ENCODE measurements at regions not wholly inside any gene's neighbourhood (a gene's known extent, or its start where the extent isn't known, plus 50 kb on each side); places are given as distances from the start of the nearest gene placed in this dataset.

DNA sequence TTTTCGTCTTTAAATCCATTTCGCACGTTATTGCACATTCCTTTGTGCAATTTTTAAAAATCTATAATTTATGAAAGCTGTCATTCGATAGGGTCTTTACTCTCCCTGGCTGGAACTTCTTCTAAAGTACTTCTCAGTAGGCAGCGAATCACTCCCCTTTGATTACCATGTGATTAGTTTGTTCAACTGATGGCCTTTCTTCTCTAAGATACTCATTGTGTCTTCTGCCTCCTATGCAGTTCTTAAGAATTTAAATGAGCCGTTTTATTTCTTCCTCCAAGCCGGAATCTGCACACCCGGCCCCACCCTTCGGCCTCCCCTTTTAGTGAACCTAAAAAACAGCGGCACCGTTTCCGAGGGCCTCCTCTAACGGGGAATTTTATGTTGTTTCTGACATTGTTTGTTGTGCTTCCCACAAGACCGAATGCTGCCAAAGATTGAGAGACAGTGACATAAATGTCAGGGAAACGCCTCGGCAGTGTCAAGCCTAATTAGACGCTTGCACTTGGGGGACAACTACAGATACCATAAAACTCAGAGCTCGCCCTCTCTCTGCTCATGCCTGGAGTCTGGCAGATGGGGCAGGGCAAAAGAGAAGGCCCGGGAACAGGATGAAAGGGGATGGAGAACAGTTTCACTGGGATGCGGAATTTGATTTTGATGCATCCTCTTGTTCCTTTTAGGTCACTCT, 255.3 kb downstream of the BCL11A start:
- Histone ChIP-seq H3K27ac (ENCODE audit: low read depth, low read length, poor library complexity, severe bottlenecking) (no peak overlapping the region), H3K9me3 (ENCODE audit: low read length) (no peaks in the 10 kb centered on the region), H3K79me2 (ENCODE audit: insufficient read depth, low read length) (no peaks in the 10 kb centered on the region), H2AFZ (ENCODE audit: low read length) (no peak overlapping the region), H4K20me1 (ENCODE audit: insufficient read depth, low read length) (no peaks in the 10 kb centered on the region), H3K9ac (ENCODE audit: low read length) (no peak overlapping the region), H3K4me2 (ENCODE audit: low read length) (no peak overlapping the region), H3F3A (ENCODE audit: insufficient read depth, low read length) (no peaks in the 10 kb centered on the region), H3K4me3 (ENCODE audit: low read depth, low read length, poor library complexity, severe bottlenecking) (no peak overlapping the region), H3K4me1 (ENCODE audit: insufficient read depth, low read length, severe bottlenecking) (no peaks in the 10 kb centered on the region), H3K9me2 (ENCODE audit: low read depth, low read length) (no peaks in the 10 kb centered on the region), H3K27me3 (ENCODE audit: insufficient read depth, low read length) (no peaks in the 10 kb centered on the region), H3K36me3 (ENCODE audit: insufficient read depth, low read length) (no peaks in the 10 kb centered on the region)
- TF ChIP-seq, protein P1, sequence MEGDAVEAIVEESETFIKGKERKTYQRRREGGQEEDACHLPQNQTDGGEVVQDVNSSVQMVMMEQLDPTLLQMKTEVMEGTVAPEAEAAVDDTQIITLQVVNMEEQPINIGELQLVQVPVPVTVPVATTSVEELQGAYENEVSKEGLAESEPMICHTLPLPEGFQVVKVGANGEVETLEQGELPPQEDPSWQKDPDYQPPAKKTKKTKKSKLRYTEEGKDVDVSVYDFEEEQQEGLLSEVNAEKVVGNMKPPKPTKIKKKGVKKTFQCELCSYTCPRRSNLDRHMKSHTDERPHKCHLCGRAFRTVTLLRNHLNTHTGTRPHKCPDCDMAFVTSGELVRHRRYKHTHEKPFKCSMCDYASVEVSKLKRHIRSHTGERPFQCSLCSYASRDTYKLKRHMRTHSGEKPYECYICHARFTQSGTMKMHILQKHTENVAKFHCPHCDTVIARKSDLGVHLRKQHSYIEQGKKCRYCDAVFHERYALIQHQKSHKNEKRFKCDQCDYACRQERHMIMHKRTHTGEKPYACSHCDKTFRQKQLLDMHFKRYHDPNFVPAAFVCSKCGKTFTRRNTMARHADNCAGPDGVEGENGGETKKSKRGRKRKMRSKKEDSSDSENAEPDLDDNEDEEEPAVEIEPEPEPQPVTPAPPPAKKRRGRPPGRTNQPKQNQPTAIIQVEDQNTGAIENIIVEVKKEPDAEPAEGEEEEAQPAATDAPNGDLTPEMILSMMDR (IDR thresholded peaks at IDR 0.05; ENCODE audit: low read length) = no peak
- no peak for TF ChIP-seq EZH2 (IDR thresholded peaks at IDR 0.05; ENCODE audit: borderline replicate concordance, low read length)

DNA sequence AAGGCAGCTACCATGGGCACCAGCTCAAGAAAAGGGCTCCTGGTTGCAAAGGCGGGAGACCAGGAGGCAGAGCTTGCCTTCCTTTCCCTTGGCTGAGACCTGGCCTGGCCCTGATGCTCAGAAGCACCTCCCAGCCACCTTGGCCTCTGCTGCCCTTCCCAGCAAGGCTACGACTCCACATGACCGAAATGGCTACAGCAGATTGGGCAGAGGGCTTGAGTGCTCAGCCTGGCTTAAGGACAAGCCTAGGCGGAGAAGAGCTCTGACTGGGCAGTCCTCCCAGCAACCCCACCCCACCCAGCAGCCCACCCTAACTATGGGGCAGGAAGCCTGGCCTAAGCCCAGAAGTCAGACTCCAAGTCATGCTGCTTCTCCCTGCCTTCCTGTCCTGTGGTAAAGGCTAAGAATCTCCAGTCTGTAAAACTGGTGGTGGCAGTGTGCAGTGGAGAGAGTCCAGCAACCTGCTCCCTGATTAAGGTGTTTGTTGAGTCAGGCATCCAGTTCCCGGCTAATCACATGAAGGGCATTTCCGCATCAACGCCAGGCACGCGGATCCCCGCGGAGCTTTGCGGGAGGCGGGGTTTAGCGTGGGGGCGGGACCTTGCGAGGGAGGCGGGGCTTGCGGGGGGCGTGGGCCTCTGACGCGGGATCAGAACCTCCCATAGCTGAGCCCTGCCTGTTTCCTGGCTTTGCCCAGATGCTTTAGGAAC, 256.0 kb downstream of the BCL11A start:
- no peaks in the 10 kb centered on the region for H3F3A ChIP-seq (ENCODE audit: insufficient read depth, low read length)
- no peaks in the 10 kb centered on the region for H4K20me1 ChIP-seq (ENCODE audit: insufficient read depth, low read length)
- no peaks in the 10 kb centered on the region for H3K79me2 ChIP-seq (ENCODE audit: insufficient read depth, low read length)
- H3K4me3 ChIP-seq (ENCODE audit: low read depth, low read length, poor library complexity, severe bottlenecking) = no peak overlapping the region
- H3K9ac ChIP-seq (ENCODE audit: low read length) = no peak overlapping the region
- no peak overlapping the region for H2AFZ ChIP-seq (ENCODE audit: low read length)
- no peaks in the 10 kb centered on the region for H3K27me3 ChIP-seq (ENCODE audit: insufficient read depth, low read length)
- no peaks in the 10 kb centered on the region for H3K36me3 ChIP-seq (ENCODE audit: insufficient read depth, low read length)
- no peaks in the 10 kb centered on the region for H3K9me2 ChIP-seq (ENCODE audit: low read depth, low read length)
- no peaks in the 10 kb centered on the region for H3K4me1 ChIP-seq (ENCODE audit: insufficient read depth, low read length, severe bottlenecking)
- no peak overlapping the region for H3K27ac ChIP-seq (ENCODE audit: low read depth, low read length, poor library complexity, severe bottlenecking)
- no peak for TF ChIP-seq EZH2 (IDR thresholded peaks at IDR 0.05; ENCODE audit: borderline replicate concordance, low read length)
- TF ChIP-seq, protein P1 (IDR thresholded peaks at IDR 0.05; ENCODE audit: low read length) = no peak
- H3K9me3 ChIP-seq (ENCODE audit: low read length) = no peaks in the 10 kb centered on the region
- no peak overlapping the region for H3K4me2 ChIP-seq (ENCODE audit: low read length)

DNA sequence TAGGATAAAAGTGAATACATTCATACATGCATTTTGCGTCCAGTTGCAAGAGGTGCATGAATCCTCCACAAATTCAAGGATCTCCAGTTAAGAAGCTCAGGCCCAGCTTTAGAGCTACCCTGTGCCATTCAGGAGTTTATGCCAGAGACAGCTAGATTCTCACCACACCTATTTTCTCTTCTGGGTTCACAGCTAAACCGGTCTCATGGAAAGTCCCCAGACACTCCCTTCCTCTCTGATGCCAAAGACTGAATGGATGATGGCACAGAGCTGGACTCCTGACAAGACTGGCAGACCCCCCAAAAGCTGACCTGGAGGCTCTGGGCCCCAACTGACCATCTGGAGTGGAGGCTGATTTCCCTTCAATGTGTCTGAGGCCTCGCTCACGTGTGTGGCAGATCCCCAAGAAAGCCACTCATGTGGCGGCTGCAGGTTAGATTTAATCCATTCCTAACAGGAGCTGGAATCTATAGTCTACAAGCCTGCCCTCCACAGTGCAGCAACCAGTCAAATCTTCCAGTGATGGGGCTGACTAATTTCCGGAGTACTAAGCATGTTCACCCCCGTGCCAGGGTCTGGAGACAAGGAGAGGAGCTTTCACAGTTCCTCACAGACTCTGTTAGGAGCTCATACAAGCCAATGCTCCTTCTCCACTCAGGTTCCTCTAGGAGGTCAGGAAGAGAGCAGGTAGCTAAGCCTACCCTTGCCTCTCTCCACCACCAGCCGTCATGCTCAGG, 257.1 kb downstream of the BCL11A start:
- TF ChIP-seq, protein P1 (IDR thresholded peaks at IDR 0.05; ENCODE audit: low read length) = no peak
- no peak for TF ChIP-seq EZH2 (IDR thresholded peaks at IDR 0.05; ENCODE audit: borderline replicate concordance, low read length)
- no peaks in the 10 kb centered on the region for H3F3A ChIP-seq (ENCODE audit: insufficient read depth, low read length)
- H3K79me2 ChIP-seq (ENCODE audit: insufficient read depth, low read length) = no peaks in the 10 kb centered on the region
- no peaks in the 10 kb centered on the region for H3K36me3 ChIP-seq (ENCODE audit: insufficient read depth, low read length)
- H2AFZ ChIP-seq (ENCODE audit: low read length) = no peak overlapping the region
- no peaks in the 10 kb centered on the region for H3K9me3 ChIP-seq (ENCODE audit: low read length)
- H3K4me2 ChIP-seq (ENCODE audit: low read length) = no peak overlapping the region
- H3K4me1 ChIP-seq (ENCODE audit: insufficient read depth, low read length, severe bottlenecking) = no peaks in the 10 kb centered on the region
- H3K9ac ChIP-seq (ENCODE audit: low read length) = no peak overlapping the region
- H3K27ac ChIP-seq (ENCODE audit: low read depth, low read length, poor library complexity, severe bottlenecking) = no peak overlapping the region
- no peaks in the 10 kb centered on the region for H3K9me2 ChIP-seq (ENCODE audit: low read depth, low read length)
- H4K20me1 ChIP-seq (ENCODE audit: insufficient read depth, low read length) = no peaks in the 10 kb centered on the region
- H3K27me3 ChIP-seq (ENCODE audit: insufficient read depth, low read length) = no peaks in the 10 kb centered on the region
- no peak overlapping the region for H3K4me3 ChIP-seq (ENCODE audit: low read depth, low read length, poor library complexity, severe bottlenecking)

Data from OCI-LY1 (cell line).